Gastrocnemius medialis (tissue), 4 donors: ENCODE measurements at regions not wholly inside any gene's neighbourhood (a gene's known extent, or its start where the extent isn't known, plus 50 kb on each side); places are given as distances from the start of the nearest gene placed in this dataset.

Experiments used
- ATAC-seq, 2 donors: fragments of 150-250 bp; one replicate each; pipeline ENCODE4 v1.9.1; 2016
- DNase-seq, 2 donors: peaks; one replicate each; pipeline ENCODE4 v3.0.0-alpha.2; 2019
- H3K27ac ChIP-seq, 4 donors: fragments of 200-600 bp; sonication (generic); 1 replicate in 1 of 4; 2 replicates in 3 of 4; pipeline ENCODE4 v1.5.1; 2016 to 2018; ENCODE audit warnings: mild to moderate bottlenecking in 2 of 4, moderate library complexity in 1 of 4
- H3K27me3 ChIP-seq, 3 donors: fragments of 200-600 bp; sonication (generic) in 2 of 3; 1 replicate in 1 of 3; 2 replicates in 2 of 3; pipeline versions ENCODE4 v1.5.1 to v1.6.0; 2016 to 2019; ENCODE audit warnings: mild to moderate bottlenecking in 1 of 3, moderate library complexity in 1 of 3
- H3K36me3 ChIP-seq, 2 donors: fragments of 200-600 bp; sonication (generic) in 1 of 2; one replicate each; pipeline ENCODE4 v1.5.1; 2017 to 2018
- H3K4me1 ChIP-seq, 2 donors: fragments of 200-600 bp; sonication (generic) in 1 of 2; one replicate each; pipeline ENCODE4 v1.5.1; 2016 to 2017; ENCODE audit warnings: mild to moderate bottlenecking in 2 of 2
- H3K4me3 ChIP-seq, 4 donors: fragments of 200-600 bp; sonication (generic) in 3 of 4; 1 replicate in 1 of 4; 2 replicates in 3 of 4; pipeline ENCODE4 v1.5.1; 2016 to 2019; ENCODE audit warnings: mild to moderate bottlenecking in 2 of 4
- H3K9me3 ChIP-seq, 3 donors: fragments of 200-600 bp; sonication (generic) in 2 of 3; 1 replicate in 1 of 3; 2 replicates in 2 of 3; pipeline ENCODE4 v1.5.1; 2016 to 2019
- POLR2A ChIP-seq, 2 donors: fragments of 450-650 bp; IDR thresholded peaks; one replicate each; pipeline ENCODE4 v1.6.1; 2017; ENCODE audit warnings: antibody characterized with exemption in 2 of 2, mild to moderate bottlenecking in 2 of 2, moderate library complexity in 2 of 2
- in situ Hi-C, 4 donors: fragments of 200-750 bp; cut with MboI; loops; one replicate each; pipeline versions ENCODE4 v1.15.0 to v1.8.0; 2017; ENCODE audit warnings: low sequenced_read_pairs in 4 of 4
- intact Hi-C: fragments of 100-400 bp; cut with DNase I; formaldehyde crosslinking; loops from one replicate; pipeline ENCODE4 v1.15.1; 2023; ENCODE audit warnings: low total_unique reads
- TF ChIP-seq, protein P1 (sequence below), 5 experiments: fragments of 450-650 bp in 3 of 5; fragments of 200-600 bp in 2 of 5; sonication (generic) in 2 of 5; IDR thresholded peaks in 4 of 5; conservative IDR thresholded peaks in 1 of 5; 1 replicate in 4 of 5; 2 replicates in 1 of 5; pipeline ENCODE4 v1.5.1; 2016 to 2019; ENCODE audit warnings: antibody characterized with exemption in 5 of 5, mild to moderate bottlenecking in 3 of 5, moderate library complexity in 3 of 5

DNA sequence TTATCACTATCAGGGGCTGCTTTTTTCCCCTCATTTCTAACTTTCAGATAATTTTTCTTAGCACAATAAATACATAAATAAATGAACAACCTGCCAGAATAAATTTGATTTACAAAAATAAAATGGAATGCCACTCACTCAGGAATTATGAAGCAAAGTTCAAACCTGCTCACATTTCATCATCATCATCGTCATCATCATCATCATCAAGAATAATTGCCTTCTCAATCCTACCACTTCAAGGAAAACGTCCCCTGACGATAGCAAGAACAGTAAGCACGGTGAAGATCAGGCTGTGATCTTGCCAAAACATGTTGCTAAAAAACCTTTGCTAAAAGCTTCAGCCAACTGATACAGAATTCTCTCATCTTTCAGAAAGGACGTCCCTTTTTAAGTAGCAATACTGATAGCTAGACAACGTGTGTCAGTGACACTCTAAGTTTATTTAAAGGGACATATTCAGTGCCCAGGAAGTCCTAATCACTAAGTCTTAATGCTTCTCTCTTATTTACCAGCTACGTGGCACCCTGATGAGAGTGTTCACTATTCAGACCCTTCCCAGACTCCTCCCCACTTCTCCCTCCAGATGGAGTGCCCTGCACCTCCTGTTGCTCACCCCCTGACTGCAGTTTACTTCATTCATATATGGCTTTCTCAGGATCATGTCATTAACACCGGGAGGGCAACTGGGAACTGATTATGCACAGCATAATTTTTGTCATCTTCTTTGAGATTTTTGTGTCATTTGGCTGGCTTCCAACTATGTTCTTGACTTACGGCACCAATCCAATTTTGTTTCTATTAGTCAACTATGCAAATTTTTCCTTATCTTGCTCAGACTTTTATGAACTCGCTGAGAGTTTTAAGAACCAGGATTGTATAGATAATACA lies 200.1 kb upstream of the GUCY1A2 start:
- Histone ChIP-seq H3K27ac (no peak overlapping the region), H3K27me3 (no peaks in the 10 kb centered on the region), H3K4me3 (no peak overlapping the region), H3K9me3 (no peaks in the 10 kb centered on the region), H3K36me3 (no peaks in the 10 kb centered on the region), H3K4me1 (no peaks in the 10 kb centered on the region)
- ATAC-seq (no peak), DNase-seq (no peak)
- no peak for TF ChIP-seq POLR2A (IDR thresholded peaks at IDR 0.05)
- TF ChIP-seq, protein P1, sequence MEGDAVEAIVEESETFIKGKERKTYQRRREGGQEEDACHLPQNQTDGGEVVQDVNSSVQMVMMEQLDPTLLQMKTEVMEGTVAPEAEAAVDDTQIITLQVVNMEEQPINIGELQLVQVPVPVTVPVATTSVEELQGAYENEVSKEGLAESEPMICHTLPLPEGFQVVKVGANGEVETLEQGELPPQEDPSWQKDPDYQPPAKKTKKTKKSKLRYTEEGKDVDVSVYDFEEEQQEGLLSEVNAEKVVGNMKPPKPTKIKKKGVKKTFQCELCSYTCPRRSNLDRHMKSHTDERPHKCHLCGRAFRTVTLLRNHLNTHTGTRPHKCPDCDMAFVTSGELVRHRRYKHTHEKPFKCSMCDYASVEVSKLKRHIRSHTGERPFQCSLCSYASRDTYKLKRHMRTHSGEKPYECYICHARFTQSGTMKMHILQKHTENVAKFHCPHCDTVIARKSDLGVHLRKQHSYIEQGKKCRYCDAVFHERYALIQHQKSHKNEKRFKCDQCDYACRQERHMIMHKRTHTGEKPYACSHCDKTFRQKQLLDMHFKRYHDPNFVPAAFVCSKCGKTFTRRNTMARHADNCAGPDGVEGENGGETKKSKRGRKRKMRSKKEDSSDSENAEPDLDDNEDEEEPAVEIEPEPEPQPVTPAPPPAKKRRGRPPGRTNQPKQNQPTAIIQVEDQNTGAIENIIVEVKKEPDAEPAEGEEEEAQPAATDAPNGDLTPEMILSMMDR (IDR thresholded peaks at IDR 0.05 in 4 of 5, conservative IDR thresholded peaks at IDR 0.05 in 1 of 5) = no peak
- intact Hi-C loops (no loop called here), in situ Hi-C loops (no loop called here)

DNA sequence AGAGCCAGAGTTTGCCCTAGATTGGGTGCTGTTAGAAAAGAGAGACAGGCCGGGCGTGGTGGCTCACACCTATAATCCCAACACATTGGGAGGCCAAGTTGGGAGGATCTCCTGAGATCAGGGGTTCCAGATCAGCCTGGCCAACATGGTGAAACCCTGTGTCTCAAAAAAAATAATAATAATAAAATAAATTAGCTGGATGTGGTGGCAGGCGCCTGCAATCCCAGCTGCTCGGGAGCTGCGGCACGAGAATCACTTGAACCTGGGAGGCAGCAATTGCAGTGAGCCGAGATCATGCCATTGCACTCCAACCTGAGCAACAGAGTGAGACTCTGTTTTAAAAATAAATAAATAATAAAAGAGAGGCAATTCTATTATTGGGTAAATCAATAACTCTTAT lies 199.2 kb upstream of the GUCY1A2 start:
- H3K4me1 ChIP-seq = no peaks in the 10 kb centered on the region
- in situ Hi-C loops = no loop called here

DNA sequence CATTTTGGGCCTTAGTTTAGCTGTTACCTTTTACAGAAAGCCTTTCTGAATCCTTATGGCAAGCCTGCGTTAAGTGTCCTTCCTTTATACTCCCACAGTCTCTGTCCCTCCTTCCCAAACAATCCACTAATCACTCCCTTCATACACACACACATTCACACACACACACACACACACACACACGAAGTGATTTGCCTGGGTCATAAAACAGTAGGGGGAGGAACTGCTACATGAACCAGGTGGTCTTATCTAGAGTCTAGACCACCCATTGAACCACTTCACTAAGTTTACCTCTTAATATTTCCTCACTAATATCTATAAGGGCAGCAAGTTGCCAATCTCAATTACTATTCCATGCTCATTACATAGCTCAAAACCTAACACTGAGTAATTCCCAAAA lies 196.7 kb upstream of the GUCY1A2 start:
- Histone ChIP-seq H3K9me3 (no peaks in the 10 kb centered on the region), H3K4me3 (no peak overlapping the region), H3K27ac (no peak overlapping the region), H3K4me1 (no peaks in the 10 kb centered on the region), H3K36me3 (no peaks in the 10 kb centered on the region), H3K27me3 (no peaks in the 10 kb centered on the region)
- no peak for DNase-seq
- in situ Hi-C loops (no loop called here), intact Hi-C loops (no loop called here)
- TF ChIP-seq, protein P1 (IDR thresholded peaks at IDR 0.05 in 4 of 5, conservative IDR thresholded peaks at IDR 0.05 in 1 of 5) = no peak
- no peak for TF ChIP-seq POLR2A (IDR thresholded peaks at IDR 0.05)
- no peak for ATAC-seq

More for the DNA sequence above, 199.2 kb upstream of the GUCY1A2 start:
- no peak for DNase-seq
- no peaks in the 10 kb centered on the region for H3K9me3 ChIP-seq
- no peak overlapping the region for H3K4me3 ChIP-seq
- H3K27ac ChIP-seq = no peak overlapping the region
- TF ChIP-seq, protein P1 (IDR thresholded peaks at IDR 0.05 in 4 of 5, conservative IDR thresholded peaks at IDR 0.05 in 1 of 5) = no peak
- TF ChIP-seq POLR2A (IDR thresholded peaks at IDR 0.05) = no peak
- intact Hi-C loops = no loop called here
- no peaks in the 10 kb centered on the region for H3K36me3 ChIP-seq
- no peaks in the 10 kb centered on the region for H3K27me3 ChIP-seq
- no peak for ATAC-seq

DNA sequence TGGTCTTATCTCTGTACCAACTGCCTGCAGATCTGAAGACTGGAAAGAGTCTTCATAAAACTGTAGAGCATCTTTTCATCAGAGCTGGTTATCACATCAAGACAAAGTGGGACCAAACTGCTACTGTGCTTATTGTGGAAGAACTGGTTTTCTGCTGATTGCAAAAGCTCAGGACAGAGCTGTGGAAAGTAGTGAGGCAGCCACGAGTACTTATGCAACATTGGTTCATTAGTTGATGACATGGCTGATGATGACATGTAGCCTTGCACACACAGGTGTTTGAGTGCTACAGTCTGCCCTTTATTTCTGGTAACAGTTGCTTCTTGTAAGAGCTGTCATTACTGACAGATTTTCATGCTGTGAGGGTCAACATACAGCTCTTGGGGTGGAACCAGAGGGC lies 185.4 kb upstream of the GUCY1A2 start:
- H3K27me3 ChIP-seq = no peaks in the 10 kb centered on the region
- intact Hi-C loops = no loop called here
- TF ChIP-seq, protein P1 (IDR thresholded peaks at IDR 0.05 in 4 of 5, conservative IDR thresholded peaks at IDR 0.05 in 1 of 5) = no peak
- no peak for TF ChIP-seq POLR2A (IDR thresholded peaks at IDR 0.05)
- no peak overlapping the region for H3K4me3 ChIP-seq
- in situ Hi-C loops = no loop called here
- no peaks in the 10 kb centered on the region for H3K36me3 ChIP-seq
- ATAC-seq (no peak), DNase-seq (no peak)
- H3K9me3 ChIP-seq = no peaks in the 10 kb centered on the region
- H3K4me1 ChIP-seq = no peaks in the 10 kb centered on the region
- H3K27ac ChIP-seq = no peak overlapping the region
